HG03097 (cell line): ENCODE measurements at regions not wholly inside any gene's neighbourhood (a gene's known extent, or its start where the extent isn't known, plus 50 kb on each side); places are given as distances from the start of the nearest gene placed in this dataset.

Source experiments
- ATAC-seq: cut with Tn5 transposase; IDR thresholded peaks from one replicate; pipeline ENCODE4 v1.9.1; 2021; ENCODE audit not compliant: unreplicated experiment, low FRiP score

- ATAC-seq = no peak
Observed at GRCh38 chr15:25987638-25988037, 124.5 kb upstream of the ATP10A start.

DNA sequence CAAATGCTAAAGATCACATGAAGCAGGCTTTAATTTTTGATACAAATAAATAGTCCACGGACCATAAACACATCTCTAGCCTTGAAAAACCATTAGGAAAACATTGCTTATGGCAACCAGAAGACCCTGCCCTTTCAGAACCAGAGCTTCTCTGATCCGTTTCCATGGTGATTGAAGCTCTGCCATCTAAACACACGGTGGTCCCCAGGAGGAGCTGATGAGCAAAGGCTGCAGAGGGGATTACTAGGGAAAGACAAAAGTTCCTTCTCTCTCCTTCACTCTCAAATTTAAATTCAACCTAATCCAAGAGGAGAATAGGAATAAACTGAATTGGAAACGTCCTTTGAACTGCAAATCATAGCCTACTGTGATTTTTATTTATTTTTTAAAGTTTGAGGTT lies 122.0 kb upstream of the ATP10A start:
- no peak for ATAC-seq

DNA sequence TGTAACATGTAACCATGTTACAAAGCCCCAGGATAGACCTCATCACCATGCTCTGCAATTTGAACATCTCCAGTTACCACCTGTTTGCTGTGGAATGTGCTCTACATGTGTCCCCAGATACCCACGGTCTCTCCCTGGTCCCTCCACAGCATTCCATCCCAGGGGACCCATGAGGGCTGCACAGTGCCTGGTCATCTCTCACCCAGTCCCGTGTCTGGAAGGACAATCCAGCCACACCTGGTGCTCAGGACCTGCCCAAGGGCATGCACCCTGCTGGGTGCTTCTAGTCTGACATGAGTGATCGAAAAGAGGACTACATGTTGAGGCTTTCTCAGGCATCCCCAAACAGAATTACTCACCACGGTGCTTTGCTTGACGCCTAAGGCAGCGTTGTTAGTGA lies 119.6 kb upstream of the ATP10A start:
- no peak for ATAC-seq

DNA sequence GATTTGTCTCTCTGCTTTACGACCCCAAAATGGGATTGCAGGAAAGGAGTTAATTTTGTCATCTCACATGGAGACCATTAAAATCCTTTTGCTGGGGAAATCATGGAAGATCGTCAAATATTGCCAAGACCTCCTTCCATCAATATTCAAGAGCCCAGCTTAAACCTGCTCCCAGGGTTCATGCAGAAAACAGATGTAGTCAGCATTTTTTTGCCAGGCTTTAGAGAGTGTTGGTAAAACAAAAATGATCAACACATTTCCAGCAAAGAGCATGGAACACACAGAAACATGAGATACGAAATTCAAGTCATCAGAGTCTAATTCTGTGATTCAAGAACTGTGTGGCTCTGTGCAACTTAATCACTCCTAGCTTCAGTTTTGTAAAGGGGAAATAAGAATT lies 118.0 kb upstream of the ATP10A start:
- no peak for ATAC-seq

DNA sequence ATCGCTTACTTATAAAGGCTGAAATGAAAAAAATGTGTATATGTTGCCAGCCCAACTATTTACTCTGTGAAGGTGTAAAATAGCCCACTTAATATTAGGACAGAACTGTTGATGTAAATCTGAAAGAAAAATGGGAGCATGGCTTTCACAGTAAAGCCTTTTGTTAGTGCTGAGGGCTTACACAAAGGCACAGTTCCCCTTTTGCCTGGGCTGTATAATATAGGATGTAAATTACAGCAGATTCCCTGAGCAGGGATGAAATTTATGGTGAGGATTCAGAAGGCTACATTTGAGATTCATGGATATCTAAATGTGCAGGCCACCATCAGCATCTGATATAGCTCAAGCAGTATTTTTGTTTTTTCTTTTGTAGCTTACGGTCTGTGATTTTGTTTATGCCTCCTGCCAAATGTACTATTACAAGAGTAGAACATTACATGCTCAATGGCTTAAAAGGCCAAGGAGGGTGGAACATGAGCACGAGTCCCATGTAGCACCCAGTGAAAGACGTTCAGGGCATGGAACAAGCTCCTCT lies 109.1 kb upstream of the ATP10A start:
- no peak for ATAC-seq

DNA sequence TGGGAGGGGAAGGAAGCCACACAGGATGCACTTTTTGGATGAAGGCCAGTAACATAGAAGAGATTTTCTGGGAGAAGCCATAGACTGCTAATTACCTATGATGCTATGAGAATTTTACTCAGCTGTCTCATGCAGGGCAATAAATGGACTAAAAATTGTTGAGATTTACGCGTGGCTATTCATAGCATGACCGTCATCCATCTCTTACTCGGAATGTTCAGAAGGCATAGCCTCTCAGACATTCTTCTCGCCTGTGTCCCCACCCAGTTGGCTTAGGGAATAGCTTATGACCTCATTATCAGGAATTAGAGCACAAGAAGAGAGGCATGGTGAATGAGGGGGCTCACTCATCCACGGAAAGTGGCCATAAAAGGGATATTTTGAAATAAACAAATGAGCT lies 107.9 kb upstream of the ATP10A start:
- ATAC-seq = no peak

DNA sequence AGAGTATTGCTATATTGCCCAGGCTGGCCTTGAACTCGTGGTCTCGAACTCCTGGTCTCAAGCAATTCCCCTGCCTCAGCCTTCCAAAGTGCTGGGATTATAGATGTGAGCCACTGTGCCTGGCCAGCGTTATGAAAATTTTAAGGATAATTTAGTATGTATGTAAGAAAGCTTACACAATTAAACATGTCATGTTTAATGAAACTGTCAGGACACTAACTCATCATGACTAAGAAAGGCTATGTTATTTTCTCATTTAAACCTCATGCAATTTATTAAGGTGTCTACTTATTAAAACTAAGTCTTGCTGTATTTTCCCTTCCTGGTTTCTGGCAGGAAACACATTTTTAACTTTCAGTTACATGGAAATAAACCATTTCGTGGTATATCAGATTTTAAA lies 106.8 kb upstream of the ATP10A start:
- ATAC-seq = no peak

DNA sequence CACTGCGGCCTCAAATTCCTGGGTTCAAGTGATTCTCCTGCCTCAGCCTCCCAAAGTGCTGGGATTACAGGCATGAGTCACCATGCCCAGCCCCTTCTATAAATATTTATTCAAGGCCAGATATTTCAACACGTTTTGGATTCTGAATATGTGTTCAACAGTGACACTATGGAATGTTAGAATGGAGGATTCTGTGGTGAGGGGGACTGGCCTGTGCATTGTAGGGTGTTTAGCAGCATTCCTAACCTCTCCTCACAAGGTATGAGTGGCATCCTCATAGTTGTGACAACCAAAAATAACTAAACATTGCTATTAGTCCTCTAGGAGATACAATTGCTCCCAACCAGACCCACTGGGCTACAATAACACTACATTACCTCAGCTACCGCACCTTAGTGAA lies 104.0 kb upstream of the ATP10A start:
- no peak for ATAC-seq

DNA sequence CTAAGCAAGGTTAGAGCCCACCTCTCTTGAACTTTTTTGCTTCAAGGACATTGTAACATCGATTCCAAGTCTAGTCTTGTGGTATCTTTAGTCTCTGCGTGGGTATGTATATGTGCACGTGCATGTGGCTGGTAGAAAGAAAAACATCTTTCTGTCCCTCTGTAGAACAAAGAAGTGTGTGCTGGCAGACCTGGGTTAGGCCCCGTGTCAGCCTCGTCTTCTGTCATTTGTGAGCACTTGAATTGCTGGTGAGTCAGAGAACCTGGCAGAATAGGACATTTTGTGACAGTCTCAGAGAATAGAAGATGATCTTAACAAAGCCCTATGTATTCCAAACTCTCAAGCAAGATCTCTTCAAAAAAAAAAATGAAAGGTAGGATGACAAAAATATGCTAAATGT lies 102.2 kb upstream of the ATP10A start:
- no peak for ATAC-seq

- no peak for ATAC-seq
Observed at GRCh38 chr15:25960273-25960672, 97.1 kb upstream of the ATP10A start.

DNA sequence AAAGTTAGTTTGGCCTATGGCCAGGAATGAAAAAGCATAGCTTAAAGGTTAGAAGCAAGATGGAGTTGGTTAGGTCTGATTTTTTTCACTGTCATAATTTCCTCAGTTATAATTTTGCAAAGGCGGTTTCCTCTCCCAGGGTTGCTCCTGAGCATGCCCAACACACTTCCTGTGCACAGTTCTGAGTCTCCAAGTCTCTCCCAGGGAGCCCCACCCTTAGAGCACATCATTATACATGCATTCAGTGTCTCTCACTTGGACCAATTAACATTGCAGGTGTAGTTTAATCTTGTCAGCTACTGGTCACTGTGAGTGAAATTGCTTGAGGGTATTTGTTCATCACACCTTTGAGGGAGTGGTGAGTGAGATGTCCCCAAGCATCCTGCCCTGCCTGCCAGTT lies 96.0 kb upstream of the ATP10A start:
- no peak for ATAC-seq

DNA sequence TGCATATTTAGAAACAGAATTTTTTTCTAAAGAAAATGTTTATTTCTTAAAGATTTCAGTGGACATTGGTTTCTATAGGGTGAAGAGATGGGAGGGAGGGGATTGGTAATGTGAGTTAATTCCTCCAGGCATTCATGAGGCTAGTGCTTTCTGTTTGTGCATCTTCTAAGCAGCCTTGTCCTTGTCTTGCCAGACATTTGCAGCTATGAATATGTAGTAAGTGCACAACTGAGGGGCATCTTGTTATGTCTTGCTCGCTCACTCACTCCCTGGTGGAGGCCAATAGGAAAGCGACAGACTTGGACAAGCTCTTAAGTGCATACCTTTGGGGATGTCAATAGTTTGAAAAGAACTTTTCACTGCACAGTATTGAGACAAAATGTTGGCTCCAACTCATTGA lies 92.5 kb upstream of the ATP10A start:
- no peak for ATAC-seq

- ATAC-seq = no peak
Observed at GRCh38 chr15:25954398-25954797, 91.3 kb upstream of the ATP10A start.

DNA sequence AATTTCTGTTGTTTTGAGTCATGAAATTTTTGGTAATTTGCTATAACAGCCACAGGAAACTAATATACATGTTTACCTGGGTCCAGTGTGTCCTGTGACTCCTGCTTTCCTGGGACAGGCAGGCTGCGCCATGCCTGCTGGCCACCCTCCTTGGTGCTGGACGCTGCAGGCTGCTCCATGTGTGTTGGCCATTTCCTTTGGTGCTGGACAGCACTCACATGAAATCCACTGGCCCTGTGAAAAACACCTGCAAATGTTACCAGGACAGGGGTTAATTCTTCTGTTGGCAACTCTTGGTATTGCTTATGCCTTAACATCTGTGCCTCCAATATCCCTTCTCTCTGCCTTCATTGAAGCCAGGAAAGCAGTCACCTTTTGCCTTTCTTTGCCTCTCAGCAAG lies 86.9 kb upstream of the ATP10A start:
- ATAC-seq = no peak

GRCh38 chr15:25947323-25948314 lies 84.5 kb upstream of the ATP10A start:
- ATAC-seq = no peak

DNA sequence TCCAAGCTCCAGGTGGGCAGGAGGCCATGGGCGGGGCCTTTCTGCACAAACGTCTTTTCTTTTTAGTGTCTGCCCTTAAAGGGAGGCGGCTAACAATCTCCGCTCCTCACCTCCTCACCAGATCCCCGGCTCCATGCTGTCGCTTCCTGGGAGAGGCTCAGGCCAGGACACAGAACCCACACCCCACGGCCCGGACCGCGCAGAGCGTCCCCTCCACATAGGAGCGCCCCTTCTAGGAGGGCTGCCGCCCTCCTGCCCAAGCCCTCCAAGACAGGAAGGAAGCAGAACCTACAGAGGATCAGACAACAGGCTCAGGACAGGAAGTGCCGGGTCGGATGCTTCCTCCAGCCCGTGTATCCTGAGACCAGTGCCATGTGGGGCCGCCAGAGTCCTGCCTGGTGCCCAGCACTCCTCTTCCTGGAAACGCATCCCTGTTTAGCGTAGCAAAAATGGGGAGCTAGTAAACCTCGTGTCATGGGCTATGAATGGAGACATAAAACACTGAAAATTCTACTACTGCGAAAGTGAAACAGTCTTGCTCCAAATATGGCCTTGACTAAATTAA lies 83.2 kb upstream of the ATP10A start:
- ATAC-seq = no peak

DNA sequence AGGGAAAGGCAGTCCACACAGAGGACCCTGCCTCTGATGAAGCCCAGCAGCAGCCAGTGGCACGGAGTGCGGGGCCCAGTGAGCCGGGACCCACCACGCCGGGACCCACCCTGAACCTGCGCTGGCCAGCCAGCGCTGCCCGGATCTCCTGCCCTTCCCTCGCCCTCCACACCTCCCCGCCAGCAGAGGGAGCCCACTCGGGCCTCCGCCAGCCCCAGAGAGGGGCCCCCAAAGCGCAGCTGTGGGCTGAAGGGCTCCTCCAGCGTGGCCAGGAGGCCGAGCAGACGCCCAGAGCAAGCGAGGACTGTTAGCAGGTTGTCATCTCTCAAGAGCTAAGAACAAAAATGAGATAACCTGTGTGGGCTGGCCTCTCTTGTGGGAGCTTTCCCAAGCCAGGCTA lies 81.3 kb upstream of the ATP10A start:
- no peak for ATAC-seq

DNA sequence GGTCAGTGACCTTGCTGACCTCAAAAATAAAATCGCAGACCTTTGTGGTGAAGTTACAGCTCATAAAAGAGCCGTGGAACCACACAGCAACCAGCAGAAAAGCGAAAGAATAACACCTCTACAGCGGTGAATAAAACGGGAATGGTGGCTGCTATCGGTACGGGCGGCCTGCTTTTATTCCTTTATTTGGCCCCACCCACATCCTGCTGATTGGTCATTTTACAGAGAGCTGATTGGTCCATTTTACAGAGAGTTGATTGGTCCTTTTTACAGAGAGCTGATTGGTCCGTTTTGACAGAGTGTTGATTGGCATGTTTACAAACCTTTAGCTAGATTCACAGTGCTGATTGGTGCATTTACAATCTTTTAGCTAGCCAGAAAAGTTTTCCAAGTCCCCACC lies 80.7 kb upstream of the ATP10A start:
- no peak for ATAC-seq

- ATAC-seq = peak; percentile 76
Observed at GRCh38 chr15:25939122-25939521, 76.0 kb upstream of the ATP10A start.

- no peak for ATAC-seq
Observed at GRCh38 chr15:25937796-25938195, 74.7 kb upstream of the ATP10A start.

DNA sequence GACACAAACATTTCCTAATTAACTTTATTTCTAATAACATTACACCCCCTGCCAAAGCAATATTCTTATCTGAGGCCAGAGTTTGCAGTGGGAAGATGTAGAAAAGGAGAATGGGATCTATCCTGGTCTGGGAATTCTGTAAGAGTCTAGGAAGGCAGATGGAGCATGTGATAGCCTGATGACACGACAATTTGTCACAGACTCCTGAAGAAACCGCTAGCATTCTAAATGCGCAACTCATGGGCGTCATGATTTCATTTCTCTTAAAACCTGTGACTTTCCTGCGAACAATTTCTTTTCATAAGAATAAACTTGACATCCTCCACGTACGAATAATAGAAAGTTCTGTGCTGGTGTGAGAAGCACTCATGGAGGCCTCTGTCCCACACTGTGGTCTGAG lies 72.9 kb upstream of the ATP10A start:
- ATAC-seq = no peak
